Peyer's patch (tissue), 4 donors: ENCODE measurements at regions not wholly inside any gene's neighbourhood (a gene's known extent, or its start where the extent isn't known, plus 50 kb on each side); places are given as distances from the start of the nearest gene placed in this dataset.

Experiments
- DNase-seq, 3 donors: peaks; one replicate each; pipeline ENCODE4 v3.0.0-alpha.2; 2017 to 2019
- H3K27ac ChIP-seq, 4 donors: fragments of 200-600 bp; sonication (generic); one replicate each; pipeline ENCODE4 v1.5.1; 2016 to 2019
- H3K27me3 ChIP-seq, 2 donors: fragments of 200-600 bp; sonication (generic); one replicate each; pipeline ENCODE4 v1.5.1; 2019
- H3K36me3 ChIP-seq, 3 donors: fragments of 200-600 bp; sonication (generic); one replicate each; pipeline ENCODE4 v1.5.1; 2016 to 2019
- H3K4me1 ChIP-seq, 4 donors: fragments of 200-600 bp; sonication (generic); one replicate each; pipeline ENCODE4 v1.5.1; 2016 to 2019
- H3K4me3 ChIP-seq, 4 donors: fragments of 200-600 bp; sonication (generic); 1 replicate in 3 of 4; 2 replicates in 1 of 4; pipeline ENCODE4 v1.5.1; 2016 to 2019; ENCODE audit warnings: mild to moderate bottlenecking in 1 of 4
- H3K9me3 ChIP-seq, 4 donors: fragments of 200-600 bp; sonication (generic); one replicate each; pipeline ENCODE4 v1.5.1; 2016 to 2019; ENCODE audit warnings: mild to moderate bottlenecking in 1 of 4
- POLR2A ChIP-seq, 2 donors: fragments of 450-650 bp; IDR thresholded peaks; one replicate each; pipeline ENCODE4 v1.5.1; 2017; ENCODE audit warnings: antibody characterized with exemption in 2 of 2, mild to moderate bottlenecking in 2 of 2, moderate library complexity in 2 of 2
- TF ChIP-seq, protein P1 (sequence below), 6 experiments: fragments of 450-650 bp in 4 of 6; fragments of 200-600 bp in 2 of 6; sonication (generic) in 1 of 6; IDR thresholded peaks; one replicate each; pipeline ENCODE4 v1.5.1; 2017 to 2019; ENCODE audit warnings: antibody characterized with exemption in 6 of 6, mild to moderate bottlenecking in 3 of 6, moderate library complexity in 1 of 6

DNA sequence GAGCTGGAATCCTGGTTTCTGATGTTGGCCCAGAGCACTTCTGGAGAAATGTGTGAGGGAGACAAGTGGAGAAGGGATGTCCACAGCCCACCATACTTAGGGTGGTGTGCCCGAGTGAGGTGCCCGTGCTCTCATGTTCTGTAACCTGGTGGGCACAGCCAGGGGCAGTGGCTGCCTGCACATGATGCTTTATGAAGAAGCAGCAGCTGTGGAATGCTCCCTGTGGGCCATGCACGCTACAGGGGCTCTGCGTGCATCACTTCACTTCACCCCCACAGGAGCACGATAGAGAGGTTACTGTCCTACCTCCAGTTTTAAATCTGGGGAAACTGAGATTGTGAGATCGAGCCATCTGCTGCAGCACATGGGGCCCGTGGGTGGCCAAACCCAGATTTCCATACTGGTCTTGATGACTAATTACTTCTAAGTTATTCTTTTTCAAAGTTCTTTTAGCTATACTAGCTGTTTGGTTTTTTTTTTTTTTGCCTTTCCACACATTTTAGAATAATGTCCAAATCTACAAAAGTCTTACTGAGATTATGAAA is 441.6 kb downstream of the GADD45G start:
- no peaks in the 10 kb centered on the region for H3K27me3 ChIP-seq
- H3K9me3 ChIP-seq, result no peaks in the 10 kb centered on the region
- no peak for DNase-seq
- H3K4me1 ChIP-seq, result no peaks in the 10 kb centered on the region
- H3K4me3 ChIP-seq, result no peak overlapping the region
- H3K36me3 ChIP-seq, result no peaks in the 10 kb centered on the region
- no peak for TF ChIP-seq POLR2A (IDR thresholded peaks at IDR 0.05)
- TF ChIP-seq, protein P1, sequence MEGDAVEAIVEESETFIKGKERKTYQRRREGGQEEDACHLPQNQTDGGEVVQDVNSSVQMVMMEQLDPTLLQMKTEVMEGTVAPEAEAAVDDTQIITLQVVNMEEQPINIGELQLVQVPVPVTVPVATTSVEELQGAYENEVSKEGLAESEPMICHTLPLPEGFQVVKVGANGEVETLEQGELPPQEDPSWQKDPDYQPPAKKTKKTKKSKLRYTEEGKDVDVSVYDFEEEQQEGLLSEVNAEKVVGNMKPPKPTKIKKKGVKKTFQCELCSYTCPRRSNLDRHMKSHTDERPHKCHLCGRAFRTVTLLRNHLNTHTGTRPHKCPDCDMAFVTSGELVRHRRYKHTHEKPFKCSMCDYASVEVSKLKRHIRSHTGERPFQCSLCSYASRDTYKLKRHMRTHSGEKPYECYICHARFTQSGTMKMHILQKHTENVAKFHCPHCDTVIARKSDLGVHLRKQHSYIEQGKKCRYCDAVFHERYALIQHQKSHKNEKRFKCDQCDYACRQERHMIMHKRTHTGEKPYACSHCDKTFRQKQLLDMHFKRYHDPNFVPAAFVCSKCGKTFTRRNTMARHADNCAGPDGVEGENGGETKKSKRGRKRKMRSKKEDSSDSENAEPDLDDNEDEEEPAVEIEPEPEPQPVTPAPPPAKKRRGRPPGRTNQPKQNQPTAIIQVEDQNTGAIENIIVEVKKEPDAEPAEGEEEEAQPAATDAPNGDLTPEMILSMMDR (IDR thresholded peaks at IDR 0.05), result no peak
- no peak overlapping the region for H3K27ac ChIP-seq

DNA sequence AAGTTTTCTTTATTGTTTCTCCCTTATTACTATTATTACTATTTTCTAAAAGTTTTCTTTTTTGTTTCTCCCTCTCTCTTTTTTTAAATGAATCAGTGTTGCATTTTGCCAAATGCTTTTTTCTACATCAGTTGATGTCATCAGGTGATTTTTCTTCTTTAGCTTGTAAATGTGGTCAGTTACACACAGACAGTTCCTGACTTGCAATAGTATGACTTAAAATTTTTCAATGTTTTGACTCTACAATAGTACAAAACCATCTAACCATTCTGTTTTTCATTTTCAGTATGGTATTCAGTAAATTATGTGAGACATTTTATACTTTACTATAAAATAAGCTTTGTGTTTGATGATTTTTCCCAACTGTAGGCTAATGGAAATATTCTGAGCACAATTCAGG is 443.0 kb downstream of the GADD45G start:
- no peak for DNase-seq
- Histone ChIP-seq H3K4me3 (no peak overlapping the region), H3K4me1 (no peaks in the 10 kb centered on the region), H3K9me3 (no peaks in the 10 kb centered on the region), H3K36me3 (no peaks in the 10 kb centered on the region), H3K27me3 (no peaks in the 10 kb centered on the region), H3K27ac (no peak overlapping the region)
- TF ChIP-seq, protein P1 (IDR thresholded peaks at IDR 0.05), result no peak
- no peak for TF ChIP-seq POLR2A (IDR thresholded peaks at IDR 0.05)

DNA sequence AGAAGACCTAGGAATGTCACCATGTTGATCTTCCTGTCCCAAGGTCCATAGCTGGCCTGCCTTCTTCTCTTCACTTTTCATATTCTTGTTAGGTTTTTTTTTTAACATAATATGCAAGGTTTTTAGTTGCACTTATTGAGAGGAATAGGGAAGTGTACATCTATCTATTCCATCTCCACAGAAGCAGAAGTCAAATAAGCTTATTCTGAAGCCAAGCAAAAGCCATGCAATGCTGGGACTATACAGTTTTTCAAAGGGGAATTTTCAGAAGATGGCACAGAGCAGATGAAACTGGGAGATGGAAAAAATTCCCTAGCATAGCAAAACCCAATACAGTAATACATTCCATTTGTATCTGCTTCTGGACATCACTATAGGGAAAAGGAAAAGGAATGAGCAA is 447.6 kb downstream of the GADD45G start:
- Histone ChIP-seq H3K4me3 (no peak overlapping the region), H3K4me1 (no peaks in the 10 kb centered on the region), H3K36me3 (no peaks in the 10 kb centered on the region), H3K27me3 (no peaks in the 10 kb centered on the region), H3K9me3 (no peaks in the 10 kb centered on the region), H3K27ac (no peak overlapping the region)
- no peak for DNase-seq
- TF ChIP-seq, protein P1 (IDR thresholded peaks at IDR 0.05), result no peak
- TF ChIP-seq POLR2A (IDR thresholded peaks at IDR 0.05), result no peak

DNA sequence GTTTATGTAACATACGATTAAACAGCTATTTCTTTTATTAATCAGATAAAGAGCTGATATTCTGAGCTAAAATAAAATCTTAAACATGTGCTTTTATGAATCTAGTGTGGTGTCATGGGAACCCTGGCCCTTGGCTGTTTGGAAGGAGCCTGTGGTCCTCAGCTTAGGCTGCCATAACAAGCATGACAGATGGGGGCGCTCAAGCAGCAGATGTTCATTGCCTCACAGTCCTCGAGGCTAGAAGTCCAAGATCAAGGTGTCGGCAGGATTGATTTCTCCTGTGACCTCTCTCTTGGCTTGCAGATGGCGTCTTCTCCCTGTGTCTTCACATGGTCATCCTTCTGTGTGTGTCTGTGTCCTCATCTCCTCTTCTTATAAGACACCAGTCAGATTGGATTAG is 448.2 kb downstream of the GADD45G start:
- Histone ChIP-seq H3K9me3 (no peaks in the 10 kb centered on the region), H3K27ac (no peak overlapping the region), H3K36me3 (no peaks in the 10 kb centered on the region), H3K27me3 (no peaks in the 10 kb centered on the region), H3K4me3 (no peak overlapping the region), H3K4me1 (no peaks in the 10 kb centered on the region)
- TF ChIP-seq, protein P1 (IDR thresholded peaks at IDR 0.05), result no peak
- TF ChIP-seq POLR2A (IDR thresholded peaks at IDR 0.05), result no peak
- DNase-seq, result no peak

DNA sequence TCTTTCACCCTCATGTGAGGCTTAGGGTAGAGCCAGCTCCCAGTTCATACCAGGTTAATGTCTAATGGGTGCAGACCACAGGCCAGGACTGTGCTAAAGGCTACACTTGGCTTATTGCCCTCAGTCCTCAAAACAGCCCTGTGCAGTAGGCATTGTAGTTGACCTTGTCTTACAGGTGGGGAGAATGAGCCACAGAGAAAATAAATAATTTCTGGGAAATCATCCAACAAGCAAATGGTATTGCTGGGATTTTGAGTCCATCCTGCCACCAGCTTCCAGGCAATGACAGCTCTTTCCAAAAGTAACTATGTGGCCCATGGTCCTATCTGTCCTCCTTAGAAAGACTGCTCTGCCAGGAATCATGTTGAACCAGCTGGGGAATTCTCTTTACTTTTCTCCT is 450.0 kb downstream of the GADD45G start:
- Histone ChIP-seq H3K27ac (no peak overlapping the region), H3K9me3 (no peaks in the 10 kb centered on the region), H3K36me3 (no peaks in the 10 kb centered on the region), H3K27me3 (no peaks in the 10 kb centered on the region), H3K4me3 (no peak overlapping the region), H3K4me1 (no peaks in the 10 kb centered on the region)
- no peak for TF ChIP-seq POLR2A (IDR thresholded peaks at IDR 0.05)
- TF ChIP-seq, protein P1 (IDR thresholded peaks at IDR 0.05), result no peak
- DNase-seq, result no peak

DNA sequence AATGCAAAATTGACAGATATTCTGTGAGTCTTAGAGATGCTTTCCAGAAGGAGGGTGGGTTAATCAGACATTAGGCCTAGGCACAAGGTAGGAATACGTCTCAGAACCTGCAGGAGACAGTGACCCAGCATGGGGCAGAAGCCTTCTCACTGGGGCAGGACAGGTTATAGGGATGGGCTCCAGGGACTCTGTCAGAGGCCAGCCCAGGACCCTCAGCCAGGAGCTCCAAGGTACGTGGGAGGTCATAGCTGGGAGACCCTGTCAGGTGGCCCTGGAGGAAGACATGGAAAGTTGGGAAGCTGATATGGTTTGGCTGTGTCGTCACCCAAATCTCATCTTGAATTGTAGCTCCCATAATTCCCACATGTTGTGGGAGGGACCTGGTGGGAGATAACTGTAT is 450.4 kb downstream of the GADD45G start:
- H3K27me3 ChIP-seq, result no peaks in the 10 kb centered on the region
- no peak for DNase-seq
- H3K9me3 ChIP-seq, result no peaks in the 10 kb centered on the region
- no peak overlapping the region for H3K4me3 ChIP-seq
- no peaks in the 10 kb centered on the region for H3K36me3 ChIP-seq
- no peak overlapping the region for H3K27ac ChIP-seq
- H3K4me1 ChIP-seq, result no peaks in the 10 kb centered on the region
- TF ChIP-seq, protein P1 (IDR thresholded peaks at IDR 0.05), result no peak
- no peak for TF ChIP-seq POLR2A (IDR thresholded peaks at IDR 0.05)
